GM23338 (cell line): ENCODE measurements at regions not wholly inside any gene's neighbourhood (a gene's known extent, or its start where the extent isn't known, plus 50 kb on each side); places are given as distances from the start of the nearest gene placed in this dataset.

Source experiments
- ATAC-seq: fragments of 200-7000 bp; cut with Tn5 transposase; 3 replicates; pipeline ENCODE4 v1.9.1; 2020
- DNase-seq: peaks from one replicate; pipeline ENCODE4 v3.0.0-alpha.2; 2015; ENCODE audit warnings: low spot score
- H2AFZ ChIP-seq: fragments of 200-600 bp; sonication (generic); 2 replicates; pipeline ENCODE4 v1.8.0; 2016; ENCODE audit warnings: antibody characterized with exemption, mild to moderate bottlenecking, moderate library complexity
- H3F3A ChIP-seq: fragments of 200-600 bp; sonication (generic); replicated peaks from 2 replicates; pipeline ENCODE4 v1.8.0; 2017; ENCODE audit warnings: antibody characterized with exemption, mixed run types, low read depth
- H3K27ac ChIP-seq: fragments of 200-600 bp; sonication (generic); 2 replicates; pipeline ENCODE4 v1.6.1; 2016; ENCODE audit warnings: low read depth
- H3K27me3 ChIP-seq: fragments of 200-600 bp; sonication (generic); 2 replicates; pipeline ENCODE4 v1.8.0; 2016; ENCODE audit warnings: mild to moderate bottlenecking, mixed run types, moderate library complexity; ENCODE audit not compliant: insufficient read depth
- H3K36me3 ChIP-seq: fragments of 200-600 bp; sonication (generic); 2 replicates; pipeline ENCODE4 v1.8.0; 2016; ENCODE audit warnings: mild to moderate bottlenecking; ENCODE audit not compliant: insufficient read depth
- H3K4me1 ChIP-seq: fragments of 200-600 bp; sonication (generic); 2 replicates; pipeline ENCODE4 v1.8.0; 2016; ENCODE audit warnings: mild to moderate bottlenecking, moderate library complexity; ENCODE audit not compliant: insufficient read depth
- H3K4me2 ChIP-seq: fragments of 200-600 bp; sonication (generic); 2 replicates; pipeline ENCODE4 v1.7.1; 2017; ENCODE audit warnings: mixed run types
- H3K4me3 ChIP-seq: fragments of 200-600 bp; sonication (generic); 2 replicates; pipeline ENCODE4 v1.6.1; 2016; ENCODE audit warnings: mixed run types
- H3K79me2 ChIP-seq: fragments of 200-600 bp; sonication (generic); replicated peaks from 2 replicates; pipeline ENCODE4 v1.8.0; 2017; ENCODE audit warnings: mild to moderate bottlenecking; ENCODE audit not compliant: insufficient read depth
- H3K9me2 ChIP-seq: fragments of 200-600 bp; sonication (generic); 2 replicates; pipeline ENCODE4 v1.8.0; 2017; ENCODE audit not compliant: insufficient read depth
- H4K20me1 ChIP-seq: fragments of 200-600 bp; sonication (generic); replicated peaks from 2 replicates; pipeline ENCODE4 v1.8.0; 2017; ENCODE audit warnings: mild to moderate bottlenecking; ENCODE audit not compliant: insufficient read depth
- H3K27ac Mint-ChIP-seq: 2 replicates; pipeline ENCODE4 v1.8.0; 2020; ENCODE audit warnings: inconsistent platforms, mild to moderate bottlenecking, moderate library complexity, mixed read lengths
- H3K27me3 Mint-ChIP-seq: 3 replicates; pipeline ENCODE4 v1.8.0; 2022; ENCODE audit warnings: low read depth, mild to moderate bottlenecking, moderate library complexity, mixed read lengths, inconsistent platforms; ENCODE audit not compliant: insufficient read depth, poor library complexity
- H3K36me3 Mint-ChIP-seq: 3 replicates; pipeline ENCODE4 v1.8.0; 2021; ENCODE audit warnings: low read depth, mild to moderate bottlenecking, inconsistent platforms, moderate library complexity, mixed read lengths
- H3K4me1 Mint-ChIP-seq: 3 replicates; pipeline ENCODE4 v1.8.0; 2020; ENCODE audit warnings: mild to moderate bottlenecking, inconsistent platforms, mixed read lengths
- H3K4me3 Mint-ChIP-seq: 3 replicates; pipeline ENCODE4 v1.8.0; 2021; ENCODE audit warnings: moderate library complexity, mild to moderate bottlenecking, inconsistent platforms, mixed read lengths
- H3K9me3 Mint-ChIP-seq: 3 replicates; pipeline ENCODE4 v1.8.0; 2020; ENCODE audit warnings: moderate library complexity, mild to moderate bottlenecking, inconsistent platforms, mixed read lengths
- CREB1 ChIP-seq: fragments of 250-450 bp; sonication (Bioruptor Pico); IDR thresholded peaks from 2 replicates; pipeline ENCODE4 v1.5.0; 2020; ENCODE audit warnings: low read depth, mild to moderate bottlenecking, moderate library complexity
- CTCF ChIP-seq, 2 experiments: fragments of 200-600 bp in 1 of 2; sonication (generic) in 1 of 2; conservative IDR thresholded peaks; 2 replicates each; pipeline versions ENCODE4 v1.5.1 to v1.6.1; 2016 to 2017; ENCODE audit warnings: antibody characterized with exemption in 2 of 2, low read depth in 2 of 2, mild to moderate bottlenecking in 2 of 2, moderate library complexity in 1 of 2
- EZH2 ChIP-seq: fragments of 200-600 bp; sonication (generic); IDR thresholded peaks from one replicate; pipeline ENCODE4 v1.8.0; 2017; ENCODE audit warnings: antibody characterized with exemption, mild to moderate bottlenecking, low read depth; ENCODE audit not compliant: unreplicated experiment
- EZH2phosphoT487 ChIP-seq: fragments of 200-600 bp; sonication (generic); IDR thresholded peaks from one replicate; pipeline ENCODE4 v1.8.1; 2018; ENCODE audit warnings: antibody characterized with exemption; ENCODE audit not compliant: unreplicated experiment
- JUNB ChIP-seq: IDR thresholded peaks from one replicate; pipeline ENCODE4 v1.6.1; 2016; ENCODE audit warnings: antibody characterized with exemption; ENCODE audit not compliant: unreplicated experiment
- NANOG ChIP-seq: IDR thresholded peaks from 2 replicates; pipeline ENCODE4 v1.6.1; 2016; ENCODE audit warnings: antibody characterized with exemption, borderline replicate concordance
- POLR2AphosphoS5 ChIP-seq: IDR thresholded peaks from 2 replicates; pipeline ENCODE4 v1.6.1; 2016; ENCODE audit warnings: antibody characterized with exemption, low read depth
- REST ChIP-seq: IDR thresholded peaks from one replicate; pipeline ENCODE4 v1.6.1; 2018; ENCODE audit warnings: antibody characterized with exemption; ENCODE audit not compliant: unreplicated experiment
- STAT1 ChIP-seq: IDR thresholded peaks from one replicate; pipeline ENCODE4 v1.6.1; 2016; ENCODE audit warnings: antibody characterized with exemption; ENCODE audit not compliant: unreplicated experiment
- ZNF114 ChIP-seq: fragments of 250-450 bp; sonication (Bioruptor Pico); IDR thresholded peaks from 2 replicates; pipeline ENCODE4 v1.5.0; 2020; ENCODE audit warnings: mild to moderate bottlenecking, moderate library complexity
- ZNF331 ChIP-seq: fragments of 250-450 bp; sonication (Bioruptor Pico); IDR thresholded peaks from 2 replicates; pipeline ENCODE4 v1.5.0; 2020; ENCODE audit warnings: low read depth, mild to moderate bottlenecking, moderate library complexity
- ZNF462 ChIP-seq: fragments of 250-450 bp; sonication (Bioruptor Pico); IDR thresholded peaks from 2 replicates; pipeline ENCODE4 v1.5.0; 2020; ENCODE audit warnings: mild to moderate bottlenecking, moderate library complexity
- TF ChIP-seq, protein P1 (sequence below): IDR thresholded peaks from 2 replicates; pipeline ENCODE4 v1.6.1; 2016; ENCODE audit warnings: antibody characterized with exemption

- Histone ChIP-seq H3K4me3 (no peak overlapping the region), H3K27me3 (no peaks in the 10 kb centered on the region), H3K4me2 (no peak overlapping the region), H3K27ac (no peak overlapping the region), H3F3A (no peaks in the 10 kb centered on the region), H3K36me3 (no peaks in the 10 kb centered on the region), H2AFZ (no peak overlapping the region), H3K79me2 (no peaks in the 10 kb centered on the region), H4K20me1 (no peaks in the 10 kb centered on the region), H3K4me1 (peaks cover 5% of the 10 kb centered on the region), H3K9me2 (no peaks in the 10 kb centered on the region)
- DNase-seq, result no peak
- ATAC-seq, result no peak
- H3K4me1 Mint-ChIP-seq, result peaks cover 13% of the 10 kb centered on the region; the same call in 2 of the 3 replicates
- H3K27me3 Mint-ChIP-seq, result no peaks in the 10 kb centered on the region
- TF ChIP-seq ZNF331 (no peak), NANOG (no peak), CTCF (conservative IDR thresholded peaks at IDR 0.05; ENCODE audit: low read depth in 2 of 2) (no peak), EZH2phosphoT487 (no peak), REST (no peak), JUNB (no peak), STAT1 (no peak), ZNF462 (no peak), CREB1 (CRISPR knock-in tag) (no peak), EZH2 (no peak), ZNF114 (CRISPR knock-in tag) (no peak), POLR2AphosphoS5 (no peak)
- TF ChIP-seq, protein P1, sequence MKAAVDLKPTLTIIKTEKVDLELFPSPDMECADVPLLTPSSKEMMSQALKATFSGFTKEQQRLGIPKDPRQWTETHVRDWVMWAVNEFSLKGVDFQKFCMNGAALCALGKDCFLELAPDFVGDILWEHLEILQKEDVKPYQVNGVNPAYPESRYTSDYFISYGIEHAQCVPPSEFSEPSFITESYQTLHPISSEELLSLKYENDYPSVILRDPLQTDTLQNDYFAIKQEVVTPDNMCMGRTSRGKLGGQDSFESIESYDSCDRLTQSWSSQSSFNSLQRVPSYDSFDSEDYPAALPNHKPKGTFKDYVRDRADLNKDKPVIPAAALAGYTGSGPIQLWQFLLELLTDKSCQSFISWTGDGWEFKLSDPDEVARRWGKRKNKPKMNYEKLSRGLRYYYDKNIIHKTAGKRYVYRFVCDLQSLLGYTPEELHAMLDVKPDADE, result no peak
- H3K4me3 Mint-ChIP-seq, result no peak overlapping the region
- H3K27ac Mint-ChIP-seq, result no peak overlapping the region
- H3K36me3 Mint-ChIP-seq, result peaks cover 6% of the 10 kb centered on the region; the same call in 2 of the 3 replicates
- H3K9me3 Mint-ChIP-seq, result peaks cover 6% of the 10 kb centered on the region; the same call in 1 of the 3 replicates
Observed at GRCh38 chrX:129019412-129019811, 503.9 kb downstream of the SMARCA1 start.
